Smooth muscle cell (in vitro differentiated cells): ENCODE measurements at regions not wholly inside any gene's neighbourhood (a gene's known extent, or its start where the extent isn't known, plus 50 kb on each side); places are given as distances from the start of the nearest gene placed in this dataset.

Experiments
- DNase-seq: peaks from one replicate; lab custom pipeline; 2025; ENCODE audit not compliant: unreplicated experiment; lab: John Stamatoyannopoulos, UW
- H2AFZ ChIP-seq: fragments of 200-600 bp; sonication (generic); 2 replicates; pipeline ENCODE4 v1.6.0; 2016; ENCODE audit warnings: antibody characterized with exemption, low read depth, mild to moderate bottlenecking
- H3F3A ChIP-seq: fragments of 200-600 bp; sonication (generic); 2 replicates; pipeline ENCODE4 v1.6.0; 2017; ENCODE audit warnings: antibody characterized with exemption, low read depth
- H3K27ac ChIP-seq: fragments of 200-600 bp; sonication (generic); 2 replicates; pipeline ENCODE4 v1.5.1; 2016; ENCODE audit warnings: low read depth, mild to moderate bottlenecking
- H3K27me3 ChIP-seq: fragments of 200-600 bp; sonication (generic); 2 replicates; pipeline ENCODE4 v1.6.1; 2016; ENCODE audit warnings: low read depth, mild to moderate bottlenecking
- H3K36me3 ChIP-seq: fragments of 200-600 bp; sonication (generic); 2 replicates; pipeline ENCODE4 v1.5.1; 2016; ENCODE audit warnings: low read depth
- H3K4me1 ChIP-seq: fragments of 200-600 bp; sonication (generic); 2 replicates; pipeline ENCODE4 v1.5.1; 2016; ENCODE audit warnings: low read depth
- H3K4me2 ChIP-seq: fragments of 200-600 bp; sonication (generic); 2 replicates; pipeline ENCODE4 v1.6.0; 2016; ENCODE audit warnings: mild to moderate bottlenecking
- H3K4me3 ChIP-seq: fragments of 200-600 bp; sonication (generic); 2 replicates; pipeline ENCODE4 v1.5.1; 2016; ENCODE audit warnings: mild to moderate bottlenecking
- H3K79me2 ChIP-seq: fragments of 200-600 bp; sonication (generic); 2 replicates; pipeline ENCODE4 v1.6.0; 2016; ENCODE audit warnings: low read depth, mild to moderate bottlenecking
- H3K9ac ChIP-seq: fragments of 200-600 bp; sonication (generic); 2 replicates; pipeline ENCODE4 v1.6.0; 2016; ENCODE audit warnings: low read depth
- H3K9me3 ChIP-seq: fragments of 200-600 bp; sonication (generic); replicated peaks from 2 replicates; pipeline ENCODE4 v1.5.1; 2016; ENCODE audit warnings: low read depth
- H4K20me1 ChIP-seq: fragments of 200-600 bp; sonication (generic); 2 replicates; pipeline ENCODE4 v1.6.0; 2016; ENCODE audit warnings: low read depth
- WGBS: methylation state at CpG from one replicate; pipeline ENCODE4 v1.1.7; 2016; ENCODE audit warnings: low lambda C conversion rate; 5-methylcytosine and 5-hydroxymethylcytosine counted together
- TF ChIP-seq, protein P1 (sequence below): fragments of 200-600 bp; sonication (generic); IDR thresholded peaks from 2 replicates; pipeline ENCODE4 v1.5.1; 2017; ENCODE audit warnings: borderline replicate concordance, mild to moderate bottlenecking, antibody characterized with exemption; ENCODE audit not compliant: insufficient read depth, poor library complexity, severe bottlenecking

- Histone ChIP-seq H3K27ac (no peak overlapping the region), H3K27me3 (no peaks in the 10 kb centered on the region)
Observed at GRCh38 chr5:131068893-131069643, 96.0 kb downstream of the HINT1 start.

GRCh38 chr5:131068076-131068475 is 97.0 kb downstream of the HINT1 start:
- DNase-seq, result no peak
- Histone ChIP-seq H3K79me2 (no peaks in the 10 kb centered on the region), H3K4me1 (no peaks in the 10 kb centered on the region), H3K9ac (no peak overlapping the region), H3K27me3 (no peaks in the 10 kb centered on the region), H3K9me3 (no peaks in the 10 kb centered on the region), H3K4me2 (no peak overlapping the region), H3K27ac (no peak overlapping the region), H3K4me3 (no peak overlapping the region), H3K36me3 (no peaks in the 10 kb centered on the region), H2AFZ (no peak overlapping the region), H3F3A (no peaks in the 10 kb centered on the region), H4K20me1 (no peaks in the 10 kb centered on the region)
- TF ChIP-seq, protein P1, sequence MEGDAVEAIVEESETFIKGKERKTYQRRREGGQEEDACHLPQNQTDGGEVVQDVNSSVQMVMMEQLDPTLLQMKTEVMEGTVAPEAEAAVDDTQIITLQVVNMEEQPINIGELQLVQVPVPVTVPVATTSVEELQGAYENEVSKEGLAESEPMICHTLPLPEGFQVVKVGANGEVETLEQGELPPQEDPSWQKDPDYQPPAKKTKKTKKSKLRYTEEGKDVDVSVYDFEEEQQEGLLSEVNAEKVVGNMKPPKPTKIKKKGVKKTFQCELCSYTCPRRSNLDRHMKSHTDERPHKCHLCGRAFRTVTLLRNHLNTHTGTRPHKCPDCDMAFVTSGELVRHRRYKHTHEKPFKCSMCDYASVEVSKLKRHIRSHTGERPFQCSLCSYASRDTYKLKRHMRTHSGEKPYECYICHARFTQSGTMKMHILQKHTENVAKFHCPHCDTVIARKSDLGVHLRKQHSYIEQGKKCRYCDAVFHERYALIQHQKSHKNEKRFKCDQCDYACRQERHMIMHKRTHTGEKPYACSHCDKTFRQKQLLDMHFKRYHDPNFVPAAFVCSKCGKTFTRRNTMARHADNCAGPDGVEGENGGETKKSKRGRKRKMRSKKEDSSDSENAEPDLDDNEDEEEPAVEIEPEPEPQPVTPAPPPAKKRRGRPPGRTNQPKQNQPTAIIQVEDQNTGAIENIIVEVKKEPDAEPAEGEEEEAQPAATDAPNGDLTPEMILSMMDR, result no peak
- WGBS, result 90% methylated on average over 3 of the region's 3 CpGs

More at GRCh38 chr5:131068893-131069643, 96.0 kb downstream of the HINT1 start:
- Histone ChIP-seq H3K4me1 (no peaks in the 10 kb centered on the region), H3F3A (no peaks in the 10 kb centered on the region), H4K20me1 (no peaks in the 10 kb centered on the region), H3K4me3 (no peak overlapping the region), H2AFZ (peak overlapping the region; percentile 55), H3K9me3 (no peaks in the 10 kb centered on the region), H3K4me2 (no peak overlapping the region), H3K79me2 (no peaks in the 10 kb centered on the region), H3K36me3 (no peaks in the 10 kb centered on the region), H3K9ac (no peak overlapping the region)
- TF ChIP-seq, protein P1, result no peak
- 51% methylated on average over 2 of the region's 2 CpGs for WGBS
- DNase-seq, result no peak

DNA sequence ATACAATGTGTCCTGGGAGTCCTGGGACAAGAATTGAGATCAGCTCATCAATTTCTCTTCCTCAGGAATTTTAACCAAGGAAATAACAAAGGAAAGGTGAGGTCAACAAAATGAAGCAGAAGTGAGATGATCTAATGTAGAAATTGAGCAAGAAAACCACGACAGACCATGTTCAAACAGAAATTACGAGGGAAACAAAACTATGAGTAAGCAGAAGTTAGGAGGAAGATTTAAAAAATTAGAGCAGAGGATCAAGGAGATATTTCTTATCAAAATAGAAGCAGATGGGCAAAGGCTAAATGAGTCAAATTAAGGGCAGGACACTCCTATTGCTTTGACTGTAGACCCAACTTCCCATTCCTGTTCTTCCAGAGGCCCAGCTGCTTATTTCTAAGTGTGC is 97.4 kb downstream of the HINT1 start:
- no peak overlapping the region for H3K9ac ChIP-seq
- H3K4me2 ChIP-seq, result no peak overlapping the region
- no peaks in the 10 kb centered on the region for H3K36me3 ChIP-seq
- no peak overlapping the region for H2AFZ ChIP-seq
- H3K9me3 ChIP-seq, result no peaks in the 10 kb centered on the region
- H3K4me1 ChIP-seq, result no peaks in the 10 kb centered on the region
- H3K4me3 ChIP-seq, result no peak overlapping the region
- H3K27ac ChIP-seq, result no peak overlapping the region
- TF ChIP-seq, protein P1, result no peak
- H3F3A ChIP-seq, result no peaks in the 10 kb centered on the region
- no peak for DNase-seq
- H3K79me2 ChIP-seq, result no peaks in the 10 kb centered on the region
- no peaks in the 10 kb centered on the region for H3K27me3 ChIP-seq
- 28% methylated on average over 2 of the region's 2 CpGs for WGBS
- no peaks in the 10 kb centered on the region for H4K20me1 ChIP-seq
